ENCODE measurements at regions not wholly inside any gene's neighbourhood (a gene's known extent, or its start where the extent isn't known, plus 50 kb on each side); places are given as distances from the start of the nearest gene placed in this dataset.
"Not testable (repeated sequence)": the region's sequence is repeated elsewhere in the genome, so short reads cannot be mapped to it uniquely, and the experiment has no call there.

GRCh38 chr1:20409971-20410370 lies 76.0 kb downstream of the CAMK2N1 start:
- Histone ChIP-seq H3K27ac (ENCODE audit: low read length) (peak overlapping the region; percentile 75), H3K4me2 (ENCODE audit: low read depth, low read length, poor library complexity, severe bottlenecking) (peak overlapping the region; percentile 74), H2AFZ (ENCODE audit: low read length) (peak overlapping the region; percentile 52; the same call in 1 of the 2 replicates), H3K27me3 (ENCODE audit: low read length) (no peaks in the 10 kb centered on the region), H4K20me1 (ENCODE audit: insufficient read depth, low read depth, low read length) (no peaks in the 10 kb centered on the region), H3K4me3 (ENCODE audit: low read length) (peak overlapping the region; percentile 53), H3K9me2 (replicated peaks; ENCODE audit: insufficient read depth, low read length) (no peaks in the 10 kb centered on the region), H3K9ac (ENCODE audit: low read length) (peak overlapping the region; percentile 58), H3K4me1 (ENCODE audit: low read length) (peaks cover 66% of the 10 kb centered on the region), H3K79me2 (ENCODE audit: low read length) (no peaks in the 10 kb centered on the region), H3K36me3 (ENCODE audit: insufficient read depth, low read length) (no peaks in the 10 kb centered on the region), H3K9me3 (ENCODE audit: low read length) (no peaks in the 10 kb centered on the region)
- peak; percentile 64 for DNase-seq

GRCh38 chr1:20409012-20409411 lies 77.0 kb downstream of the CAMK2N1 start:
- H3K4me2 ChIP-seq (ENCODE audit: low read depth, low read length, poor library complexity, severe bottlenecking) = peak overlapping the region; percentile 74
- H3K4me3 ChIP-seq (ENCODE audit: low read length) = no peak overlapping the region
- H3K9me3 ChIP-seq (ENCODE audit: low read length) = no peaks in the 10 kb centered on the region
- H3K36me3 ChIP-seq (ENCODE audit: insufficient read depth, low read length) = no peaks in the 10 kb centered on the region
- no peak overlapping the region for H2AFZ ChIP-seq (ENCODE audit: low read length)
- no peaks in the 10 kb centered on the region for H3K27me3 ChIP-seq (ENCODE audit: low read length)
- no peak for DNase-seq
- no peaks in the 10 kb centered on the region for H3K79me2 ChIP-seq (ENCODE audit: low read length)
- H4K20me1 ChIP-seq (ENCODE audit: insufficient read depth, low read depth, low read length) = no peaks in the 10 kb centered on the region
- H3K9ac ChIP-seq (ENCODE audit: low read length) = 0 out of 2 replicates have a peak overlapping the region, but pooled peaks have one; percentile 58
- H3K4me1 ChIP-seq (ENCODE audit: low read length) = peaks cover 67% of the 10 kb centered on the region
- no peaks in the 10 kb centered on the region for H3K9me2 ChIP-seq (replicated peaks; ENCODE audit: insufficient read depth, low read length)
- H3K27ac ChIP-seq (ENCODE audit: low read length) = peak overlapping the region; percentile 75; the same call in 1 of the 2 replicates

GRCh38 chr1:20408133-20408650 lies 77.8 kb downstream of the CAMK2N1 start:
- not testable (repeated sequence) for H4K20me1 ChIP-seq (ENCODE audit: insufficient read depth, low read depth, low read length); H3K36me3 ChIP-seq (ENCODE audit: insufficient read depth, low read length); H2AFZ ChIP-seq (ENCODE audit: low read length); H3K4me2 ChIP-seq (ENCODE audit: low read depth, low read length, poor library complexity, severe bottlenecking); H3K79me2 ChIP-seq (ENCODE audit: low read length); H3K4me3 ChIP-seq (ENCODE audit: low read length); H3K9ac ChIP-seq (ENCODE audit: low read length); H3K27ac ChIP-seq (ENCODE audit: low read length); H3K9me2 ChIP-seq (replicated peaks; ENCODE audit: insufficient read depth, low read length); H3K9me3 ChIP-seq (ENCODE audit: low read length); DNase-seq; H3K27me3 ChIP-seq (ENCODE audit: low read length)
- H3K4me1 ChIP-seq (ENCODE audit: low read length) = peaks cover 72% of the 10 kb centered on the region

DNA sequence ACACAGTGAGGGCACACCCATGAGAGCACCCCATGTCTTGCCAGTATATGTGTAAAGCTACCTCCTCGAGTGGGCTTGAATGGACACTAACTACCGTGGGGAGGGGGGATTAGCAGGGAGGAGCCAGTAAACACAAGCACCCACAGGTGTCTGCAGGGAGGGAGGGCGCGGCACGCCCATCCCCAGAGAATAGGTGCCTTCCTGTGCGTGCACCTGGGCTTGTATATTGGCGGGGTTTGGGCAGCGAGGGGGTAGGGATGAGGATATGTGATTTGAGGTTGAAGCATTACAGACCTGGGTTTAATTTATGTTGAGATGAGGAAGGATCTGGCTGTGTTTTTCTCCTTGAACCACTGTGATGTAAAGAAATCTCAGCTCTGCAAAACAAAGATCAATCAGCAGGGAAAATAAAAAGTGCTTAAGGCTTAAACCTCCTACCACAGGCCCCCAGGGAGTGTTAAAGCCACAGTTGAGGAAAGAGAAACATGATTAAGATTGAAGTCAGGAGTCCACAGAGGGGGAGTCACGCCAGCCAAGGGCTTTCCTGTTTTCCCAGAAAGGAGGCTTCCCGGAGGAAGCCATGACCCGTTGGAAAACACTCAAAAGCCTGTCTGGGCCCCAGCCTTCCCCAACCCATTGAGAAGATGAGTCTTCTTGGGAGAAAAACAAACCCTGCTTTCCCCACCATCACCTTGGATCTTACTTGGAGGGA lies 80.0 kb downstream of the CAMK2N1 start:
- no peaks in the 10 kb centered on the region for H3K9me2 ChIP-seq (replicated peaks; ENCODE audit: insufficient read depth, low read length)
- no peaks in the 10 kb centered on the region for H3K79me2 ChIP-seq (ENCODE audit: low read length)
- H4K20me1 ChIP-seq (ENCODE audit: insufficient read depth, low read depth, low read length) = no peaks in the 10 kb centered on the region
- H3K27me3 ChIP-seq (ENCODE audit: low read length) = no peaks in the 10 kb centered on the region
- no peaks in the 10 kb centered on the region for H3K9me3 ChIP-seq (ENCODE audit: low read length)
- H3K4me2 ChIP-seq (ENCODE audit: low read depth, low read length, poor library complexity, severe bottlenecking) = peak overlapping the region; percentile 57
- H3K27ac ChIP-seq (ENCODE audit: low read length) = peak overlapping the region; percentile 63
- peak; percentile 73 for DNase-seq
- H2AFZ ChIP-seq (ENCODE audit: low read length) = no peak overlapping the region
- peak overlapping the region; percentile 41; the same call in 1 of the 2 replicates for H3K4me3 ChIP-seq (ENCODE audit: low read length)
- H3K36me3 ChIP-seq (ENCODE audit: insufficient read depth, low read length) = no peaks in the 10 kb centered on the region
- peak overlapping the region; percentile 49 for H3K9ac ChIP-seq (ENCODE audit: low read length)
- H3K4me1 ChIP-seq (ENCODE audit: low read length) = peaks cover 69% of the 10 kb centered on the region

DNA sequence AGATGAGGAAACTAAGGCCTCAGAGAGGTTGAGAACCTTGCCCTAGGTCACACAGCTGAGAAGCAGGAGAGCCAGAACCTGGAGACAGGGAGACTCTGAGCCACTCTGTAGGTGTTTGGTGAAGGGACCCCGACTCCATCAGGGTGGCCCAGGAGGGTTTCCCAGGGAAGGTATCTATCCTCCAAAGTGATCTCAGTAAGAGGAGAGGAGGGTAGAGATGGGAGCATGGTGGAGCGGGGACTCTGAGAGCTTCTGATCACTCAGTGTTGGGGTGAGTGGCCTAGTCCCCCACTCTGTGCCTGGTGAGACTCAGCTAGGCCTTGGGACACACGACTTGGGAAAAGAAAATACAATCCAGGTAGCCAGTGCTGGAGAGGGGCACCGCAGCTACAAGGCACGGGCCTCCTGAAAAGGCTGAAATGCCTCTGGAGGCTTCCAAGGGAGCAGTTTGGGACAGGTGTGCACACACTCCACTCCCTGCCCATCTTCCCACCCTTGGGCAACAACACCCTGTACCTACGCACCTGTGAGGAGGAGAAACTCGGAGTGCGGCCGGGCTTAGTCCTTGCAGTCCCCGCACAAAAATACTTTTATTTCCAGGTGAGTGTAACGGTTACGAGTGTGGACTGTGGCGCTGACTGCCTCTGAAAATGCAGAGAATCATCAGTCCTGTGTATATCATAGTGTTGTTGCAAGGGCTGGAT lies 80.8 kb downstream of the CAMK2N1 start:
- Histone ChIP-seq H2AFZ (ENCODE audit: low read length) (no peak overlapping the region), H3K9me3 (ENCODE audit: low read length) (no peaks in the 10 kb centered on the region), H3K4me3 (ENCODE audit: low read length) (peak overlapping the region; percentile 41; the same call in 1 of the 2 replicates), H3K9me2 (replicated peaks; ENCODE audit: insufficient read depth, low read length) (no peaks in the 10 kb centered on the region), H4K20me1 (ENCODE audit: insufficient read depth, low read depth, low read length) (no peaks in the 10 kb centered on the region), H3K36me3 (ENCODE audit: insufficient read depth, low read length) (no peaks in the 10 kb centered on the region), H3K27me3 (ENCODE audit: low read length) (no peaks in the 10 kb centered on the region), H3K4me2 (ENCODE audit: low read depth, low read length, poor library complexity, severe bottlenecking) (peak overlapping the region; percentile 57), H3K9ac (ENCODE audit: low read length) (peak overlapping the region; percentile 49), H3K79me2 (ENCODE audit: low read length) (no peaks in the 10 kb centered on the region), H3K27ac (ENCODE audit: low read length) (peak overlapping the region; percentile 63), H3K4me1 (ENCODE audit: low read length) (peaks cover 63% of the 10 kb centered on the region)
- no peak for DNase-seq

Data from Karpas-422 (cell line).